Pulmonary artery endothelial cell (primary cell): ENCODE measurements at regions not wholly inside any gene's neighbourhood (a gene's known extent, or its start where the extent isn't known, plus 50 kb on each side); places are given as distances from the start of the nearest gene placed in this dataset.

ENCODE experiments used
- DNase-seq: peaks from one replicate; pipeline ENCODE4 v3.0.0-alpha.2; 2011; ENCODE audit warnings: low read depth, low spot score

DNA sequence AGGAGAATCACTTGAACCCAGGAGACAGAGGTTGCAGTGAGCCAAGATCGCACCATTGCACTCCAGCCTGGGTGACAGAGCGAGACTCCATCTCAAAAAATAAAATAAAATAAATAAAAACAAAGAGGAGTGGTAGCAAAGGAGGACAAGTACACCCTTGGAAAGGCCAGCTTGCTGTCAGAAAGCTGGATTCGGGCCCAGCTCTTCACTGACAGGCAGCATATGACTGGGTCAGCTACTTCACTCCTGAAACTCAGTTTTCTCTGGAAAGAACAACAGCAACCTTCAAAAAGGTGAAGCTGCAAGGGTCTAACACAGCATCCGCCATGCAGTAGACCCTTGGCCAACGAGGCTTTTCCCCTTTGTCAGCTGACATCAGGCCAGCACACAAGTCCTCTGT lies 156.0 kb upstream of the TIAM1 start:
- DNase-seq: no peak

DNA sequence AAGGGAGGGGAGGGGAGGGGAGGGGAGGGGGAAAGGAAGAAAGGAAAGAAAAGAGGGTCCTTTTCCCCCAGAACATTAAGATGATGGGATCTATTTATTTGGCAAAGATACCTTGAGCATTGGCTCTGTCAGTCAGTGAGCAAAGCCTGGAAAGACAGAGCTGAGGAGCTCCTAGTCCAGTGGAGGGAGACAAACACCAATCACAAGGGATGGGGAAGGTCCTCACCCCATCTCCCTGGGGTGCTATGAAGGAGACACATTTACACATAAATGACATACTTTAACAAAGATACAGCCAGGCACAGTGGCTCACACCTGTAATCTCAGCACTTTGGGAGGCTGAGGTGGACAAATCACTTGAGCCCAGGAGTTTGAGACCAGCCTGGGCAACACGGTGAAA lies 154.9 kb upstream of the TIAM1 start:
- DNase-seq: no peak

DNA sequence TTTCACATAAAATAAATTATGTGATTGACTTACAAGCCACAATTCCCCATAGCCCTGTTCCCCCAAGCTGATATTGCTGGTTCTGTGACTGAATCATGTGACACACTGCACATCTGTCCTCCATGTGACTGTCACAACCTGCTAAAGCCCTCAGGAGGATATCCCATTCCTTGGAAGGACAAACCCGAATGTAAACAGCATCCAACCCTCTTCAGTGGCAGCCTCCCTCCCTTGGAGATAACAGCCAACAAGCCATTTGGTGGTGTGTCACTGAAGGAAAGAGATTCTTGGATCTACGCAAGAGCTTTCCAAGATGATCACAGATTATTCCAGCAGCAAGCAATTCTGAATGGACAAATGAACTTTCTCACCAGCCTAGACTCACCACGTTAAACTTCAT lies 153.9 kb upstream of the TIAM1 start:
- DNase-seq: no peak

DNA sequence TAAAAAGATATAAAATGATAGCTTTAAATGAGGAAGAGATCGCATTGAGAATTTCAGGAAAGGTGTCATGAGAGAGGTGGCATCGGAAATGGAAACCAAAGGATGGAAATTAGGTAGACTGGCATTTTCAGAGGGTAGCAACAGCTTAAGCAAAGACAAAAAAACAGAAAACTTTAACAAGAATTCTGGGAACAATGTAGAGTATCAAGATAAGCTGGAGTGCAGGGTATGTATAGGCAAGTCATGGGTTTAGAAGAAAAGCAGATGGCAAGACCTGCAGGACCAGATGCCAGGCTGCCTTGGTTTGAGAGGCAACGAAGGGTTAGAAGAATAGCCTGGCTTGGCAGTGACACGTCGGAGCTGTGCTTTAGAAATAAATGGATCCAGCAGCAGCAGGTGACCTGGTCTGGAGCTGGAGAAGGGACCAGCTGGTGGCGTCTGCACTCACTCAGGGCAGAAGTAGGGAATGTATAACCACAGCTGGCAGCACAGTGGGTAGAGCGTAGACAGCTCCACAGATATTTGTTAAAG lies 149.4 kb upstream of the TIAM1 start:
- no peak for DNase-seq

DNA sequence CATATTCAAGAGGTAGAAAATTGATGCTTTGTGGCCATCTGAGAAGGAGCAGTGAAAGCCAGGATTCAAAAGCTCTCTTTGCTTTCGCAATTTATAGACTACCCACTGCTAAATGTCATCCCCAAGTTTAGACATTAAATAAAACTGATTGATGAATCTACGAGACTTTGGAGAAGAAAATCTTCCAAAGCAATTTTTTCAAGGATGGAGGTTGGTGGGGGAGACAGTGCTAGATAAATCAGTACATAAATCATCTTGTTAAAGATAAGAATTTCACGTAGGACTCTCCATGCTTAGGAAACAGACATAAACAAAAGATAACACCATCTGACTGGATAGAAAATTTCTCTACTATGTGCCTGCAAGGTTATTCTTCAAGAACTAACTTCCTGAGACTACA lies 147.6 kb upstream of the TIAM1 start:
- no peak for DNase-seq

DNA sequence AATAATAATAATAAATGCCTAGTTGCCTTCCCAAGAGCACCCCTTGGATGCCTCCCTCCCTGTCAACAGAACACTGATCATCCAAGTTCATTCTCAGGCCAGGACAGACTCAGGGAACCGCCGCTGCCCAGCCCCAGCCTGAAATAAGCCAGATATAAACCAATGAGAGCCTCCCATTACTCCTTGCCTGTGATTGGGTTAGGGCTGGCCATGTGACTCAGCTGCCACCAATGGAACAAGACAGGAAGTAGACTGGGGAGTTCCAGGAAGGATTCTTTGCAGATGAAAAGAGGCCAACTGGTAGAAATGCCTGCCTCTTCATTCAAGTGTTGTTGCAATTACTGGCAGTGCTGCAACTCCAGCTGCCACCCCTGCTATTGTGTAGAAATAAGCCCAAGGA lies 146.4 kb upstream of the TIAM1 start:
- no peak for DNase-seq

DNA sequence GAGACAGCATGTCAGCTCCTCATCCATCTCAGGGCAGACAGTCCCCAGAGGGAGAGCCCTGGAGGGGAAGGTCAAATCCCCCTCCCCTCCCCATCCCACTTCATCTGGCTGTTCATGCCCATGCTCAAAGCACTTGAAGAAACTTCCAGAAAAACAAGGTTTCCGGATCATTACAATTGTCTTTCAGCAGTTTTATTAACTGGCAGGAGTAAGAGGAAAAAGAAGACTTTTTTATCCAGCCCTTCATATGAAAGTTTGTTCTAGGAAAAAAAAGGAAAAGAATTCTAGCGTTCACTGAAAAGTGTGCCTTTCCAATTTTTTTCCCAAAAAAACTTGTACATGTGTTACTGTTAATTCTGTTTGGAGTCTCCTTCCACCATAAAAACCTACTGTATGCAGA lies 145.7 kb upstream of the TIAM1 start:
- DNase-seq: no peak

DNA sequence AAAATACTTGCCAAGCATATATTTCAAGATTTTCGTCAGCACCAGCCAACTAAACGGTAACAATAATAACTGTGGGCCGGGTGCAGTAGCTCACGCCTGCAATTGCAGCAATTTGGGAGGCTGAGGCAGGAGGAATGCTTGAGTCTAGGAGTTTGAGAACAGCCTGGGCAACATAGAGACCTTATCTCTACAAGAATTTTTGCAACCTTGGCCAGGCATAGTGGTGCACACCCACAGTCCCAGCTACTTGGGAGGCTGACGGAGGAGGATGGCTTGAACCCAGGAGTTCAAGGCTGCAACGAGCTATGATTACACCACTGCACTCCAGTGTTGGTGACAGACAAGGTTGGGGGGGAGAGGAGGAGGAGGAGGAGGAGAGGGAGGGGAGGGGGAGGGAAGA lies 145.0 kb upstream of the TIAM1 start:
- DNase-seq: no peak

DNA sequence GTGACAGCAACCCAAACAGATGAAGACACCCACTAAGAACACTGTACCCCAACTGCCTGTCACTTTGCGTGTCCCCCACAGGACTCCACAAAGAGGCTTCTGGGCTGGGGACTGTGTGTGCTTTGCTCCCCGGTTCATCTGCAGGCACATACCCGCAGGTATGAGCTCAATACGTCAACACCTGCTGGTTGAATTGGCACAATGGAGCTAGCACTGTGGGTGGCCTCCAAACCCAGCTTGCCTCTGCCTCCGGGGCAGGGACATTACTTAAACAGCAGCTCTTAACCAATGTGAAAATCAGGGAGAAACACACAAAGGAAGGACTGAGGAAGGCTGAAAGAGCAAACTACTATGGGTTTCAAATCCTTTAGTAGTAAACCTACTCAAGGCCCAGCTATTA lies 140.2 kb upstream of the TIAM1 start:
- no peak for DNase-seq

DNA sequence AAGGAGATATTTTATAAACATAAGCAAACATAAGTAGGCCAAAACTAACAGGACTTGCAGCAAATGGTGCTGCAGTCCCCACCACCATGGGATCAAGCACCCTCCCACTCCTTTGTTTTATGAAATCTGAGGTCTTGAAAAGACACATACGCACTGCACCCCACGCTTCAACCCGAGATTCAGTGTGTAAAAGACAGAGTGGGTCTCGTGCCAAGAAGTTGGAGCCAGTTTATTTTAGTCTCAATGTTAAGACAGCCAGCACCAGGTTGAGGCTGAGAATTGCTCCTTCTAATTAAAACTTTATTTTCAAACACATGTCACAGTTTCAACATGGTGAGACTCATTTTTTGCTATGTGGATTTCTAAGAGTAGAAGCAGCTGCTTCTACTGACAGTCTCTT lies 139.1 kb upstream of the TIAM1 start:
- DNase-seq: no peak

DNA sequence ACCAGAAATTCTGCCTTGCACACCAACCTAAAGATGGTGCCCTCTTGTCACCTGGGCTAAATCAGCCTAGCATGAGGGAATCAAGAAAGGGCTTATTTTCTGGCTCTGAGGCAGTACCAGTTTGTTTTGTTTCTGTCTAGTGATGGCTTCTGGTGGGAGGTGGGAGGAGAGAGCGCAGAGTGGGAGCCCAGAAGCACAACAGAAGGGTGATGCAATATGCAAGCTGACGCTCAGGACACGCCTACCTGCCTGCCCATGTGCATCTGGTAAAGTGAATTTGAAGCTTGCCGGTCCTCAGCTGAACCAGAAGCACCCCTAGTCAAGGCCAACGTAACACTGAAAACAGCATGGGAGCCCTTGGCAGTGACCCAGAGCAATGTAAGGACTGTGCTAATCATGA lies 138.4 kb upstream of the TIAM1 start:
- no peak for DNase-seq

DNA sequence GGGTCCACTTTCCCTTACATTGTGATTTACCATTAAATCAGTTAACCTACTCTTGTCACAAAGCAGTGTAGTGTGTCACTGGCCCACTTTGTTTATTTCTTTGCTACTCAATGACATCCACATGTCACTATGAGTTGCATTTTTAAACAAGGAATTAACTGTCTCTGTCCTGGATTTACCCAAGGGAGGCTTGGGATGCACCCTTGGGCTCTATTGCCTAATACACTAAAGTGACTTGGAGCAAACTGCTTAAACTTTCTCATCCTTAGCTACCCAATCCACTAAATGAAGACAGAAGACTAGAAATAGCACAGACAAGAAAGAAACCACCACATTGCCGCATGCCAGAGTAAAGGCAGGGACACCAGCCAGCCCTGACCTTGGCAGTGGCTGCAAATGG lies 136.2 kb upstream of the TIAM1 start:
- DNase-seq: no peak

DNA sequence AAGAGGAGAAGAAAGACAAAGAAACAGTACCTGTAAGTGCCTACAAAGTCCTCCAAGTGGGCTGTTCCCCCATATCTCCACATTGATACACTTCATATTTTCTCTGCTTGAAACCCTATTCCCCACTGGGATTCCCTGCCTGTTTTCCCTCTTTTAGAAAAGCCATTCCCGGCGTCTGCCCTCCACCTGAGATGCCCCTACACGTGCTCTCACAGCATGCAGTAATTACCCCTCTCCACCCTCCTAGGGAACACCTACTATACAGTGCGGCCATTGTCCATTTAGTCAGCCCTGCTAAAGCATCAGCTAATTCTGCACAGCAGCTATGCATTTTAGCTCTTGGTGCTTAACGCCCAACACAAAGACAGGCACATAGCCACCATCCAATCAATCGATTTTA lies 135.7 kb upstream of the TIAM1 start:
- no peak for DNase-seq

DNA sequence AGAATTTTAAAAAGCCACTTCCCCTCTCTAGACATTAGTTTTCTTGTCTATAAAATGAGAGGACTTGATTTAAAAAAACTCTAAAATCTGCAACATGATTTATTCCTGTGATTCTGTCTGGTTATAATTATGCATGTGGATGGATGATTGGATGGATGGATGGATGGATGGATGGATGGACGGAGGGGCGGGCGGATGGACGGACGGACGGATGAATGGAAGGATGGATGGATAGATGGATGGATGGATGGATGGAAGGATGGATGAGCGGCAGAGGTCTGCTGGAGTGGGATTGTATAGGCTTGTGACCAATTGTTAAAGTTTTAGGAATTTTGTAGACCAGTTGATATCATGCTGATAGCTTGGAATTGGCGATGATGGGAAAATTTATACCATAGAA lies 135.2 kb upstream of the TIAM1 start:
- no peak for DNase-seq

DNA sequence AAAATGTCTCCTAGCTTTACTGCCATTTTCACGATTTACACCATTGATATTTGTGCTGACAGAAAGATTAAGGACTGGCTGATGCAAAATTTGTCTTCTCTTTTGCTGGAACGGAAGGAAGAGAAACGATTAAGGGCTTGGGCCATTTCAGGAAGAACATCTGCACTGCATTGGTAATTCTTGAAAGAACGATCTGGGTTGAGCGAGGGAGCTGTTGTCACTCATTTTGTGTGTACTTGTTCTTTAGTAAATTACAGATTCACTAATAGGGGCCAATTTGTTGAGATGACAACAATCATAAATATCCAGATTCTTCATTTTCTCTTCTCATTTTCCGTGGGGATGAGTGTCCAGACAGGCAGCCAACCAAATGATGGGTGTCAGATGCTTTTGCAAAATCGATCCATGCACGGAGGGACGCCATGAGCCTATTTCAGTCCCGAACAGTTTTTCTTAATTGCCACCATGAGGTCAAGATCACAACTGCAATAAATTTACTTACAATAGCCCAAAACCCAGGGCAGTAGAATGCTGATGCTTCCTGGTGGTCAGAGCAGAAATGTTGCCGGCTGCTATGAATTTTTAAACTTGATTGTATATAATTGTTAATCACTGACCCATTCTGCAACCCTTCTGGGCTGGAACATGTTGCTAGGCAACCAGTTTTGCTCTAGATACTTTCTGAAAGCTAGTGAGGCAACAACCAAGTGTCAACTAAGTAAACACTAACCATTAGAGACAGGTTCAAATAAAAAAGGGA lies 132.4 kb upstream of the TIAM1 start:
- DNase-seq: no peak

DNA sequence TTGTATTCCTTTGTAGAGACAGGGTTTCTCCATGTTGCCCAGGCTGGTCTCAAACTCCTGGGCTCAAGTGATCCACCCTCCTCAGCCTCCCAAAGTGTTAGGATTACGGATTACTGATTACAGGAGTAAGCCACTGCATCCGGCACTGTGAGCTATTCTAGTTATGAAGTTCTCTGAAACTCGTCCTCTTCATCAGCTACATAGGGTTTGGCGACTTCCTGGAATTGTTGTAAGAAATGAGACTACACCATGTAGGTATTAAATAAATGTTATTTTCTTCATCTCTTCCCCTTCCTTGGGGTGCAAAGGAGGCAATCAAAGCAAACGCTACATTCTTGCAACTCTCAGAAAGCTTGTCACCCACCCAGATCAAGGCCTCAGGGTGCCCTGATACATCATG lies 131.2 kb upstream of the TIAM1 start:
- no peak for DNase-seq

DNA sequence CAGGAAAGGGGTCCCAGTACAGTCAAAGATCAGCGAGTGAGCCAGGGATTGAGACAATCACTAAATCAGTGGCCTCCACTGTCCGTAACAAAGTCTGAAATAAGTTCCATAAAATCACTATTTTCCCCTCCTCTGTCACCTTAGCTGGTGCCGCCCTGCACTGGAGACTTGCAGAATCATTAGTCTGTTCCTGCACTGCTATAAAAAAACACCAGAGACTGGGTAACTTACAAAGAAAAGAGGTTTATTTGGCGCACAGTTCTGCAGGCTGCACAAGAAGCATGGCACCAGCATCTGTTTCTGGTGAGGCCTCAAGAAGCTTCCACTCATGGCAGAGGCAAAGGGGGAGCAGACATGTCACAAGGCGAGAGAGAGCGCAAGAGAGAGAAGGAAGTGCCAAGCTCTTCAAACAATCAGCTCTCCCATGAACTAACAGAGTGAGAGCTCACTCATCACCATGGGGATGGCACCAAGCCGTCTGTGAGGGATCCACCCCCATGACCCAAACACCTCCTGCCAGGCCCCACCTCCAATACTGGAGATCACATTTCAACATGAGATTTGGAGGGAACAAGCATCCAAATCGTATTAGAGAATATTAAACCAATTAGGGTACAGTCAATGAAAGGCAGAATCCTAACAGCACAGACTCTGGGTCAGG lies 129.8 kb upstream of the TIAM1 start:
- no peak for DNase-seq

DNA sequence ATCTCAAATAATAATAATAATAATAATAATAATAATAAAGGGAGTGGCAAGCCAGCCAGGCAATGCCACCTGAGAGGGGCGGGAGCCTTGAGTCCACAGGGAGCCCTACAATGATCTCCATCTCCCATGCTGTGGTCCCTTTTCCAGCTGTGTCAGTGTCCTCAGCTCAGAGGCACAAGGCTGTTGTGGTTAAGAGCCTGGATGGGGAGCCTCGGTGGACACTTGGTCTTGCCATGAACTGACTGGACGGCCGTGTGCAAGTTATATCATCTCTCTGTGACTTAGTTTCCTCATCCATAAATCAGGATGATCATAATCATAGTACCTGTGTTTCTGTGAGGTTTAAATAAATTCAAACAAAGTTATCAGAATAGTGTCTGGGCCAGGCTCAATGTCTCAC lies 127.8 kb upstream of the TIAM1 start:
- DNase-seq: no peak

DNA sequence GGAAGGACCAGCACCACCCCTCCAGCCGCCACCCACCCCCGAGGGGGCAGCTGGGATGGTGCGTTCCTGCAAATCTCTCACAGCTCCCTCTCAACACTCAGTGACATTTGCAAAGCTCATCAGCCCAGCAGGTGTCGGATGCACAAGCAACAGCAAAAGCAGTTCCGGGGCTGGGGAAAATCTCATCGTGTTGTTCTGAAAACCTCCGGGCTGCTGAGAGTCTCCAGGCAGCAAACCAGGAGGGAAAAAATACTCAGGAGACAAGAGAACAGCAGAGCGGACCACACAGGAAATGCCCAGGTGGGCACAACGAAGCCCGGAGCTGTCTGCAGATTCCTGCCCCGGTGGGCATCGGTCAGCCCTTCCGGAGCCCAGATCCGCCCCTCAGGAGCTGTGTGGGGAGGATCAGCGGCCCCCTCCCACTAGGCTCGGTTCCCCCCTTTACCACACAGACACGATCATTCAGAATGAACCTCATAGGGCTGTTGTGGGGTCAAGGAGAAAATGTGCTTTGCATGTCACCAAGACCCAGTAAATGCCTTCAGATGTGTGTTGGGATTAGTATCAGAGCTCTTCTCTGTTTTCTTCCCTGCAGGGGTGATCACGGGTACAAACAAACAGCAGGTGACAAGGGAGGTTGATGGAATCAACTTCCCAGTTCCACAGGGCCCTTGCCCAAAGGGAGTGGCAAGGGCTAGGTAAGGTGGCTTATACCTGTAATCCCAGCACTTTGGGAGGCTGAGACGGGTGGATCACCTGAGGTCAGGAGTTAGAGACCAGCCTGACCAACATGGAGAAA lies 127.0 kb upstream of the TIAM1 start:
- DNase-seq: no peak

DNA sequence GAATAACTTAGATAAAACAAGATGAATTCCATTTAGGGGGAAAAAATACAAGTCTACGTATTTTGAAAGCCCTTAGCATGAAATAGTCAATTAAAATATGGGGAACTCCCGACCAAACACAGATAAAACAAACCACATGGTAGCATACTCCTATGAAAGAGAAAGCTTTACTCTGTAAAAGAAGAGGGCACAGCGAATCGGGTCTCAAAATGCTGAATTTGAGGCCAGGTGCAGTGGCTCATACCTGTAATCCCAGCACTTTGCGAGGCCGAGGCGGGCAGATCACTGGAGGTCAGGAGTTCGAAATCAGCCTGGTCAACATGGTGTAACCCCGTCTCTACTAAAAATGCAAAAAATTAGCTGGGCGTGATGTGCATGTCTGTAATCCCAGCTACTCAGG lies 116.9 kb upstream of the TIAM1 start:
- DNase-seq: no peak

DNA sequence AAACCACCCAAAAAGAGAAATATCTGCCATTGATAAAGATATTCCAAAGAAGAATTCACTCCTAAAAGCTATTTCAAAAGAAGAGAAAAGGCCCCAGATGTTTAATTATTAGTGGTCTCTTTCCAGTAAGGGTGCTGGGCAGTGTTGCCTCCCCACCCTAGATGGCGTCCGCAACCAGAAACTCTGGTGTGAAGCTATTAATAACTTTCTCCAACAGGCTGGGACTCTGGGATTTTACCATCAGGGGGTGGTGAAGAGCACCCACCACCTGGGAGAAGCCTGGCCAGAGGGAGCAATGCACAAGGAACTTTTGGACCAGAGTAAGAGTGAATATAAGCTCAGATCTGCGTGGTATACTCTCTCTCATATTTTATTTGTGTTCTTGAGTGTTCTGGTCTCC lies 115.4 kb upstream of the TIAM1 start:
- no peak for DNase-seq

DNA sequence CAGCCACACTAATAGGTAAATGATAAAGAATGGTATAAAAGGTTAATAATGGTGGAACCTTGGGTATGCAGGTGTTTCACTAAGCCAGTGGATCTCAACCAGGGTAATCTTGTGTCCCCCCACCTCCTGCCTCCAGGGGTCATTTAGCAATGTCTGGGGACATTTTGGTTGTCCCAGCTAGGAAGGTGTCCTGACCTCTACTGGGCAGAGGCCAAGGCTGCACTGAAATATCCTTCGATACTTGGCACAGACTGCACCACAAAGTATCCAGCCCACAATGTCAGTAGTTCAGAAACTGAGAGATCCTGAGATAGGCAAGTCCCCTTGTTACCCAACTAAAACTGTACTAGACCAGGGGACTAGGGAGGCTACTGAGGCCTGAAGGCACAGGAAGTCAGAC lies 113.6 kb upstream of the TIAM1 start:
- DNase-seq: no peak
